ENCODE measurements at regions not wholly inside any gene's neighbourhood (a gene's known extent, or its start where the extent isn't known, plus 50 kb on each side); places are given as distances from the start of the nearest gene placed in this dataset.

DNA sequence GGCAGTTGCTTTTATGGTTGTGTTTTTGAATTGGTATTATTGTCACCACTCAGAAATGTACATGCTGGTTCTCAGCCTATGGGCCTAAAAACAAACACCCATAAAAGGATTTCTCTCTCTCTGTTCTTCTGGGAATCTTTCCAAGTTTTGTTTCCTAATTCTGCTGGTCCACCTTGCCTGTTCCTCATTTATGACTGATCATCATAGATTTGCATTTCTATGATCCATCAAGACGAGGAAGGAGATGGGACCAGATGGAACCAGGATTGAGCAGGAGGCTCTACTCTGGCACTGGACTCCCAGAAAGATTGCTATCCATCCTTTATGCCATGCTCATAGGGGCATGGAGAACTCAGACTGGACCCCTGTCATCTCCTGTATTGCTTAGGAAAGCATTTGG, 162.2 kb downstream of the C1orf94 start:
- TF ChIP-seq POLR2A (IDR thresholded peaks at IDR 0.05) (no peak), POLR2AphosphoS5 (IDR thresholded peaks at IDR 0.05) (no peak), EP300 (IDR thresholded peaks at IDR 0.05) (no peak)
- TF ChIP-seq, protein P1, sequence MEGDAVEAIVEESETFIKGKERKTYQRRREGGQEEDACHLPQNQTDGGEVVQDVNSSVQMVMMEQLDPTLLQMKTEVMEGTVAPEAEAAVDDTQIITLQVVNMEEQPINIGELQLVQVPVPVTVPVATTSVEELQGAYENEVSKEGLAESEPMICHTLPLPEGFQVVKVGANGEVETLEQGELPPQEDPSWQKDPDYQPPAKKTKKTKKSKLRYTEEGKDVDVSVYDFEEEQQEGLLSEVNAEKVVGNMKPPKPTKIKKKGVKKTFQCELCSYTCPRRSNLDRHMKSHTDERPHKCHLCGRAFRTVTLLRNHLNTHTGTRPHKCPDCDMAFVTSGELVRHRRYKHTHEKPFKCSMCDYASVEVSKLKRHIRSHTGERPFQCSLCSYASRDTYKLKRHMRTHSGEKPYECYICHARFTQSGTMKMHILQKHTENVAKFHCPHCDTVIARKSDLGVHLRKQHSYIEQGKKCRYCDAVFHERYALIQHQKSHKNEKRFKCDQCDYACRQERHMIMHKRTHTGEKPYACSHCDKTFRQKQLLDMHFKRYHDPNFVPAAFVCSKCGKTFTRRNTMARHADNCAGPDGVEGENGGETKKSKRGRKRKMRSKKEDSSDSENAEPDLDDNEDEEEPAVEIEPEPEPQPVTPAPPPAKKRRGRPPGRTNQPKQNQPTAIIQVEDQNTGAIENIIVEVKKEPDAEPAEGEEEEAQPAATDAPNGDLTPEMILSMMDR (IDR thresholded peaks at IDR 0.05): no peak

Measured in sigmoid colon (tissue), 4 donors.